Breast epithelium (tissue), 4 donors: ENCODE measurements at regions not wholly inside any gene's neighbourhood (a gene's known extent, or its start where the extent isn't known, plus 50 kb on each side); places are given as distances from the start of the nearest gene placed in this dataset.
"Not testable (repeated sequence)": the region's sequence is repeated elsewhere in the genome, so short reads cannot be mapped to it uniquely, and the experiment has no call there.

Source experiments
- DNase-seq, 2 donors: peaks; one replicate each; pipeline ENCODE4 v3.0.0-alpha.2; 2019; ENCODE audit warnings: low spot score in 2 of 2
- H3K27ac ChIP-seq, 2 donors: fragments of 200-600 bp; sonication (generic) in 1 of 2; one replicate each; pipeline ENCODE4 v1.5.1; 2016 to 2019; ENCODE audit warnings: mild to moderate bottlenecking in 1 of 2
- H3K27me3 ChIP-seq, 2 donors: fragments of 200-600 bp; sonication (generic) in 1 of 2; one replicate each; pipeline versions ENCODE4 v1.5.1 to v1.6.0; 2017 to 2019; ENCODE audit warnings: control low read depth in 1 of 2, mild to moderate bottlenecking in 1 of 2
- H3K36me3 ChIP-seq: fragments of 200-600 bp; one replicate; pipeline ENCODE4 v1.5.1; 2019
- H3K4me1 ChIP-seq, 2 donors: fragments of 200-600 bp; sonication (generic); one replicate each; pipeline ENCODE4 v1.5.1; 2016 to 2019; ENCODE audit warnings: control low read depth in 1 of 2
- H3K4me3 ChIP-seq, 3 donors: fragments of 200-600 bp; sonication (generic); 1 replicate in 2 of 3; 2 replicates in 1 of 3; pipeline ENCODE4 v1.5.1; 2016 to 2019; ENCODE audit warnings: mild to moderate bottlenecking in 3 of 3, moderate library complexity in 2 of 3
- H3K9me3 ChIP-seq, 2 donors: fragments of 200-600 bp; sonication (generic) in 1 of 2; one replicate each; pipeline ENCODE4 v1.5.1; 2016 to 2019; ENCODE audit warnings: control low read depth in 1 of 2
- POLR2A ChIP-seq: fragments of 450-650 bp; IDR thresholded peaks from one replicate; pipeline ENCODE4 v1.6.1; 2016; ENCODE audit warnings: antibody characterized with exemption, mild to moderate bottlenecking, moderate library complexity
- POLR2AphosphoS5 ChIP-seq, 3 donors: sonication (generic); formaldehyde crosslinking; IDR thresholded peaks; one replicate each; pipeline ENCODE4 v1.6.1; 2017; ENCODE audit warnings: antibody characterized with exemption in 3 of 3
- intact Hi-C: fragments of 100-400 bp; cut with DNase I; formaldehyde crosslinking; loops from one replicate; pipeline ENCODE4 v1.15.1; 2023; ENCODE audit warnings: low total_unique reads
- TF ChIP-seq, protein P1 (sequence below), 3 donors: fragments of 450-650 bp; IDR thresholded peaks; one replicate each; pipeline ENCODE4 v1.5.1; 2016 to 2017; ENCODE audit warnings: antibody characterized with exemption in 3 of 3, mild to moderate bottlenecking in 3 of 3, moderate library complexity in 3 of 3

DNA sequence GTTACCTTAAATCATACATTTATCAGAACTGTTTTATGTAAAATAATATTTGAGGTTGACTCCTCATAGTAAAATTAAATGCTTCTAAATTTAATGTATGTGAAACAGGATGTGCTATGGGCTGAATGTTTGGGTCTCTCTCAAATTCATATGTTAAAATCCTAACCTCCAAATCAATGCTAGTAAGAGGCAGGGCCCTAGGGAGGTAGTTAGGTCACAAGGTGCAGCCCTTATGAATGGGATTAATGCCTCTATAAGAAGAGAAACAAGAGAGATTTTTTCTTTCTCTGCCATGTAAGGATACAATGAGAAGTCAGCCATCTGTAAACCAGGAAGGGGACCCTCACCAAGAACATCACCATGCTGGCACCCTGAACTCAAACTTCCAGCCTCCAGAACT, 67.2 kb upstream of the ETAA1 start:
- DNase-seq, result no peak
- TF ChIP-seq, protein P1, sequence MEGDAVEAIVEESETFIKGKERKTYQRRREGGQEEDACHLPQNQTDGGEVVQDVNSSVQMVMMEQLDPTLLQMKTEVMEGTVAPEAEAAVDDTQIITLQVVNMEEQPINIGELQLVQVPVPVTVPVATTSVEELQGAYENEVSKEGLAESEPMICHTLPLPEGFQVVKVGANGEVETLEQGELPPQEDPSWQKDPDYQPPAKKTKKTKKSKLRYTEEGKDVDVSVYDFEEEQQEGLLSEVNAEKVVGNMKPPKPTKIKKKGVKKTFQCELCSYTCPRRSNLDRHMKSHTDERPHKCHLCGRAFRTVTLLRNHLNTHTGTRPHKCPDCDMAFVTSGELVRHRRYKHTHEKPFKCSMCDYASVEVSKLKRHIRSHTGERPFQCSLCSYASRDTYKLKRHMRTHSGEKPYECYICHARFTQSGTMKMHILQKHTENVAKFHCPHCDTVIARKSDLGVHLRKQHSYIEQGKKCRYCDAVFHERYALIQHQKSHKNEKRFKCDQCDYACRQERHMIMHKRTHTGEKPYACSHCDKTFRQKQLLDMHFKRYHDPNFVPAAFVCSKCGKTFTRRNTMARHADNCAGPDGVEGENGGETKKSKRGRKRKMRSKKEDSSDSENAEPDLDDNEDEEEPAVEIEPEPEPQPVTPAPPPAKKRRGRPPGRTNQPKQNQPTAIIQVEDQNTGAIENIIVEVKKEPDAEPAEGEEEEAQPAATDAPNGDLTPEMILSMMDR (IDR thresholded peaks at IDR 0.05), result no peak
- TF ChIP-seq POLR2A (no peak), POLR2AphosphoS5 (IDR thresholded peaks at IDR 0.05) (no peak)
- intact Hi-C loops, result loop anchor here (10.0 kb wide), 1 partner anchor 425 kb away; no protein-coding TSS in a partner anchor
- H3K36me3 ChIP-seq, result no peaks in the 10 kb centered on the region
- H3K4me3 ChIP-seq, result no peak overlapping the region
- H3K27me3 ChIP-seq, result no peaks in the 10 kb centered on the region
- H3K4me1 ChIP-seq, result no peaks in the 10 kb centered on the region
- no peak overlapping the region for H3K27ac ChIP-seq
- H3K9me3 ChIP-seq, result no peaks in the 10 kb centered on the region

DNA sequence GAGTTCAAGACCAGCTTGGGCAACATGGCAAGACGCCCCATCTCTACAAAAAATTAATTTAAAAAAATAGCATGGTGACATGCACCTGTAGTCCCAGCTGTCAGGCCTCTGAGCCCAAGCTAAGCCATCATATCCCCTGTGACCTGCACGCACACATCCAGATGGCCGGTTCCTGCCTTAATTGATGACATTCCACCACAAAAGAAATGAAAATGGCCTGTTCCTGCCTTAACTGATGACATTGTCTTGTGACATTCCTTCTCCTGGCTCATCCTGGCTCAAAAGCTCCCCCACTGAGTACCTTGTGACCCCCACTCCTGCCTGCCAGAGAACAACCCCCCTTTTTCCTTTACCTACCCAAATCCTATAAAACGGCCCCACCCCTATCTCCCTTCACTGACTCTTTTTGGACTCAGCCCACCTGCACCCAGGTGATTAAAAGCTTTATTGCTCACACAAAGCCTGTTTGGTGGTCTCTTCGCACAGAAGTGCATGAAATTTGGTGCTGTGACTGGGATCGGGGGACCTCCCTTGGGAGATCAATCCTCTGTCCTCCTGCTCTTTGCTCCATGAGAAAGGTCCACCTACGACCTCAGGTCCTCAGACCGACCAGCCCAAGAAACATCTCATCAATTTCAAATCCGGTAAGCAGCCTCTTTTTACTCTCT, 65.6 kb upstream of the ETAA1 start:
- intact Hi-C loops, result loop anchor here (10.0 kb wide), 1 partner anchor 423 kb away; no protein-coding TSS in a partner anchor

DNA sequence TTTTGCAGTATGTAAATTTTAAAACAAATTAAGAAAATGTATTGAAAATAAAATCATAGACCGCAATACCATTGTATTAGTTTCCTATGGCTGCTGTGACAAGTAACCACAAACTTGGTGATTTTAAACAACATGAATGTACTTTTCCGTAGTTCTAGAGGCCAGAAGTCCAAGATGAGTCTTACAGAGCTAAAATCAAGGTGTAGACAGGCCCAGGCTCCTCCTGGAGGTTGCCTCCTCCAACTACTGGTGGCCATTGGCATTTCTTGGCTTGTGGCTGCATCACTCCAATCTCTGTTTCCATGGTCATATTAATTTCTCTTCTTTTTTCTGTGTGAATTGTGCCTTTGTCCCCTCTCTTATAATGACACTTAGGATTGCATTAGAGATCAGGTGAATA, 59.2 kb upstream of the ETAA1 start:
- DNase-seq, result no peak
- Histone ChIP-seq H3K9me3 (no peaks in the 10 kb centered on the region), H3K27ac (no peak overlapping the region), H3K4me3 (no peak overlapping the region), H3K36me3 (no peaks in the 10 kb centered on the region), H3K4me1 (no peaks in the 10 kb centered on the region), H3K27me3 (no peaks in the 10 kb centered on the region)
- intact Hi-C loops, result loop anchor here (10.0 kb wide), 1 partner anchor 417 kb away; no protein-coding TSS in a partner anchor
- TF ChIP-seq POLR2AphosphoS5 (IDR thresholded peaks at IDR 0.05) (no peak), POLR2A (no peak)
- TF ChIP-seq, protein P1 (IDR thresholded peaks at IDR 0.05), result no peak

More for the DNA sequence above, 65.6 kb upstream of the ETAA1 start:
- H3K27ac ChIP-seq, H3K27me3 ChIP-seq, H3K4me3 ChIP-seq, H3K4me1 ChIP-seq, H3K36me3 ChIP-seq, H3K9me3 ChIP-seq, DNase-seq: not testable (repeated sequence)

DNA sequence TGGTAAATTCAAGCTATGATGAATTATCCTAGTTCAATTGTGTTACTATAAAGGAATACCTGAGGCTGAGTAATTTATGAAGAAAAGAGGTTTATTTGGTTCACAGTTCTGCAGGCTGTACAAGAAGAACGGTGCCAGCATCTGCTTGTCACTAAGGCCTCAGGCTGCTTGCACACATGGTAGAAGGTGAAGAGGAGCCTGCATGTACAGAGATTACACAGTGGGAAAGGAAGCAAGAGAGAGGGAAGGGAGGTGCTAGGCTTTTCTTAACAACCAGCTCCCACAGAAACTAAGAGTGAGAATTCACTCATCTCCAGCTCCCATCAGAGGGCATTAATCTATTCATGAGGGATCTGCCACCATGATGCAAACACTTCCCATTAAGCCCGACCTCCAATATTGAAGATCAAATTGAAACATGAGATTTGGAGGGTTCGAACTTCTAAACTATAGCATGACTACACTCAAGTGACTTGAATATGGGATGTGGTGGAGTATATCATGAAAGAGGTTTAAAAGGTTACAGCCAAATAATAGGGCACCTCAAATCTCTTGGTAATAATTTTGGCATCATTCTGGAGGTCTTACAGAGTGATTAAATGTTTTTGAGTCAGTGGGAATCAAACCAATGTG, 58.4 kb upstream of the ETAA1 start:
- no peak for TF ChIP-seq POLR2AphosphoS5 (IDR thresholded peaks at IDR 0.05)
- Histone ChIP-seq H3K36me3 (no peaks in the 10 kb centered on the region), H3K27me3 (no peaks in the 10 kb centered on the region), H3K4me1 (no peaks in the 10 kb centered on the region), H3K9me3 (no peaks in the 10 kb centered on the region), H3K4me3 (no peak overlapping the region), H3K27ac (no peak overlapping the region)
- intact Hi-C loops, result loop anchor here (10.0 kb wide), 1 partner anchor 416 kb away; no protein-coding TSS in a partner anchor
- no peak for DNase-seq

DNA sequence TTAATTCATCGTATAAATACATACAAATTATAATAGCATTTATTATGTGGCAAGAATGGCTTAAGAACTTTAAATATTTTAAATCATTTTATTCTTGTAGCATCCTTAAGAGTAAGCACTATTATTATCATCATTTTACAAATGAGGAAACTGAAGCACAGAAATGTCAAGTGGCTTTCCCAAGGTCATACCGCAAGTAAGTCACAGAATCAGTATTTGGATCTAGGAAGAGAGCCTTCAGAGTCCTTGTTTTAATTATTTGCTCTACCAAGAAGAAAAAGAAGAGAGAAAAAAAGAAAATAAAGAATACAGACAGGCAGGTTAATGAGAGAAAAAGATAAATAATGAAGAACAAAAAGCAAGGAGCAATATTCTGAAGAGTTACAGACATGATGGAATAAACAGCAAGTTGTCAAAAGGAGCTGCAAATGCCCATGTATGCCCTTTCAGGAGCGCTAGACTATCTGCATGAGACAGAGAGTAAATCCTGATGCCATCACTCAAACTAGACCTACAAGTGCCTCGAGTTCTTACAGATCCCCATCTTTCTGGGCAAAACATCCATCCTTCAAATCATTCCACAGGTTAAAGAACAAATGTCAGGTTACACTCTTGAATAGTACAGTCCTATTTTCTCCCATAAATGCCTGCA, 57.8 kb upstream of the ETAA1 start:
- Histone ChIP-seq H3K27ac (no peak overlapping the region), H3K27me3 (no peaks in the 10 kb centered on the region), H3K4me1 (no peaks in the 10 kb centered on the region), H3K4me3 (no peak overlapping the region), H3K36me3 (no peaks in the 10 kb centered on the region), H3K9me3 (no peaks in the 10 kb centered on the region)
- TF ChIP-seq, protein P1 (IDR thresholded peaks at IDR 0.05), result no peak
- TF ChIP-seq POLR2A, result no peak
- no peak for TF ChIP-seq POLR2AphosphoS5 (IDR thresholded peaks at IDR 0.05)
- no peak for DNase-seq
- intact Hi-C loops, result loop anchor here (10.0 kb wide), 1 partner anchor 415 kb away; no protein-coding TSS in a partner anchor
